HG02623 (cell line): ENCODE measurements at regions not wholly inside any gene's neighbourhood (a gene's known extent, or its start where the extent isn't known, plus 50 kb on each side); places are given as distances from the start of the nearest gene placed in this dataset.

Experiments used
- ATAC-seq: cut with Tn5 transposase; IDR thresholded peaks from one replicate; pipeline ENCODE4 v1.9.1; 2021; ENCODE audit warnings: moderate library complexity; ENCODE audit not compliant: unreplicated experiment

- ATAC-seq = no peak
Measured at GRCh38 chrX:94041881-94042280, 367.9 kb downstream of the FAM133A start.

- no peak for ATAC-seq
Measured at GRCh38 chrX:94045724-94046123, 371.7 kb downstream of the FAM133A start.

DNA sequence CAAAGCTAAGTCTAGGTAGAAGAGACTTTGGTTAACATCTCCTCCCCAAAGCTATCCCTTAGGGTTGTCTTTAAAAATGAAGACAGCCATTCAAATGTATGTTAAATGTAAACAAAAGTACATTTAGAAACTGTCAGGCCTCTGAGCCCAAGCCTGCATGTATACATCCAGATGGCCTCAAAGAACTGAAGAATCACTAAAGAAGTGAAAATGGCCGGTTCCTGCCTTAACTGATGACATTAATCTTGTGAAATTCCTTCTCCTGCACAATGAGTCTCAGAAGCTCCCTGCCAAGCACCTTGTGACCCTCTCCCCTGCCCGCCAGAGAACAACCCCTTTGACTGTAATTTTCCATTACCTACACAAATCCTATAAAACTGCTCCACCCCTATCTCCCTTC is 377.9 kb downstream of the FAM133A start:
- no peak for ATAC-seq

- ATAC-seq = no peak
Measured at GRCh38 chrX:94053575-94053974, 379.6 kb downstream of the FAM133A start.

GRCh38 chrX:94057385-94057784 is 383.4 kb downstream of the FAM133A start:
- ATAC-seq = no peak

- ATAC-seq = no peak
Measured at GRCh38 chrX:94058728-94059382, 384.8 kb downstream of the FAM133A start.

- no peak for ATAC-seq
Measured at GRCh38 chrX:94065091-94065490, 391.1 kb downstream of the FAM133A start.

DNA sequence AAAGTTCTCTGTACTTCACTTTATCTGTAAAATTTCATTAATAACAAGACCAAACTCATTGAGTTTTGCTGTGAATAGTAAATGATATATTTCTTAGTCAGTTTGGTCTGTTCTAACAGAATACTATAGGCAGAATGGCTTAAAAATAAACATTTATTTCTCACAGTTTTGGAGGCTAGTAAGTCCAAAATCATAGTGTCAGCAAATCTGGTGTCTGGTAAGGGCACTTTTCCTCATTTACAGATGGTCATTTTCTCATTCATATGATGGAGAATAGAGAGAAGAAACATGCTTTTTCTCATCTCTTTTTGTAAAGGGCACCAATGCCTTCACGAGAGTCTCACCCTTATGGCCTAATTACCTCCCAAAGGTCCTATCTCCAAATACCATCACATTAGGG is 415.1 kb downstream of the FAM133A start:
- no peak for ATAC-seq

GRCh38 chrX:94097868-94098267 is 423.9 kb downstream of the FAM133A start:
- no peak for ATAC-seq

DNA sequence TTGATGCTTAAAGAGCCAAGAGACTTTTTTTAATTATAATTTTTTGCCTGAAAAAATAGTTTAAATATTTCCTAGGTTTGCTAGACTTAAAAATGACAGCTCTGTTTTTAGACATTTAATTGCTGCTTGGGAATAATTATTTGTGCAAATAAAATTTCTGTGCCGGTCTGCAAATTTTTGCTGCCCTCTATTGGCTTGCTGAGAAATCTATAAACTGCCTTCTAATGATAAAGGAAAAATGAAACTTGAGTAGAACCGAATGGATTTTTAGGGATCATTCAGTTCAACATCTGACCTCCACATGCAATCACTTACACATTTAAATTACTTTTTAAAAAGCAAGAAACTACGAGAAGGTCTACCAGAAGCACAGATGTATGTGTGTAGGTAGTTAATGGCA is 434.0 kb downstream of the FAM133A start:
- no peak for ATAC-seq

- no peak for ATAC-seq
Measured at GRCh38 chrX:94114362-94114761, 440.4 kb downstream of the FAM133A start.

DNA sequence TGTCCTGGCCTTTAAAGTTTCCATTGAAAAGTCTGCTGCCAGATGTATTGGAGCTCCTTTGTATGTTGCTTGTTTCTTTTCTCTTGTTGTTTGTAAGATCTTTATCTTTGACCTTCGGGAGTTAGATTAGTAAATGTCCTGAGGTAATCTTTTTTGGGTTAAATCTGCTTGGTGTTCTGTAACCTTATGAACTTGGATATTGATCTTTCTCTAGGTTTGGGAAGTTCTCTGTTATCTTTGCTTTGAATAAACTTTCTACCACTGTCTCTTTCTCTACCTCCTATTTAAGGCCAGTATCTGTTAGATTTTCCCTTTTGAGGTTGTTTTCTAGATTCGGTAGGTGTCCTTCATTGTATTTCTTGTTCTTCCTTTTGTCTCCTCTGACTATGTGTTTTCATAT is 447.8 kb downstream of the FAM133A start:
- no peak for ATAC-seq

DNA sequence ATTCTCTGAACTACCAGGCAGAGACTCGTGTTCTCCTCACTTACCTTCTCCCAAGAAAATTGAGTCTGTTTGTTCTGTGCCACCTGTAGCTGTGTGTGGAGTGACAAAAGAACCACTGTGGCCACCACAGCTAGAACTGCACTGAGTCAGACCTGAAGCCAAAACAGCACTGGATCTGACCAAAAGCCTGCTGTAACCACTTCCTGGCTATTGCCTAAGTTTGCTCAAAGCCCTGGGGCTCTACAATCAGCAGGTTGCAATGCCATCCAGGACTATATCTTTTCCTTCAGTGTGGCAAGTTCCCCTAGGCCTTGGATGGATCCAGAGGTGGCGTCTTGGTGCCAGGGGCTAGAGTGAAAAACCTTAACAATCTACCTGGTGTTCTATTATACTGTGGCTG is 449.1 kb downstream of the FAM133A start:
- no peak for ATAC-seq

GRCh38 chrX:94162971-94163370 is 489.0 kb downstream of the FAM133A start:
- ATAC-seq = no peak

DNA sequence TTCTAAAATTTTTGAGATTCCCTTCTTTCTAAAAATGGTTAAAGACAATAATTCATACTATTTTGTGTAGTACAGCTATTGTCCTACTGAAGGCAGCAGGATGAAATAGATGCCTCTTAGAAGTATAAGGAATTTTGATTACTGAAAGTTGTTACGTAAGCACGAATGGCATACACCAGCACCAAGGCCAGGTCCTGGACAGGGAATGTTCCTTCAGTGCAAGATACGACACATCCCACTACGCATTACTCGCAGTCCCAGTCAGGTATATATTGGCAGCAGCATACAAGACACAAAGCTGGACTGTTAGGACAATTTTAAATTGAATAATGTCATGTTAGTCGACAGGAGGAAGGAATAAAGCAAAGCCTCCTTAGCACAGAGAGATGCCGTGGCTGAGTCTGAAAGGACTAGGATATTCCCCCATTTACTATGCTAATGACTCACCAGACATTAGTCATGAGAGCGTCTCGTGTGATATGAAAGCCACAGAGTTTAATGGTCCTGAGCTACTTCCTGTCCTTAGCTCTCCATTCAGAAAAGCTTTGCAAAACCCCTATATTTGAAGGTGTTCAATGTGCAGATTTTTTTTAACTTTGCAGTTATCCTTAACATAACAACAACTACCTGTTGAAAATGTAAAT is 504.3 kb downstream of the FAM133A start:
- ATAC-seq = no peak

- ATAC-seq = no peak
Measured at GRCh38 chrX:94204524-94204923, 530.5 kb downstream of the FAM133A start.

- ATAC-seq = no peak
Measured at GRCh38 chrX:94216738-94217137, 542.7 kb downstream of the FAM133A start.

DNA sequence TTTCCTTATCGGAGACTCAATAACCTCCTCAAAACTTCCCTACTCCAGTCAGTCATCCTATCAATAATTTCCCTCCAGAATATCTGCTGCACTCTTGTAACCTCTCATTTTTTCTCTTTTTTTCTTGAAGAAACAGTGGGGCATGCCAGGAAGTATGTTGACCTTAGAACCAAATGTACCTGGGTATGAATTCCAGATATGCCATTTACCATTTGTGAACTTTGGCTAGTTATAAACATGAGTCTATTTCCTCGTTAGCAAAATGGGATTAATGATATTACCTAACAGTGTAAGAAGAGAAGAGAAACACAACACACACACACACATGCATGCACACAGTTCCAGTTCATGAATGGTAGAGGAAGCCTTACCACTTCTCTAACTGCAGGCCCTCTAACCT is 578.2 kb downstream of the FAM133A start:
- no peak for ATAC-seq

DNA sequence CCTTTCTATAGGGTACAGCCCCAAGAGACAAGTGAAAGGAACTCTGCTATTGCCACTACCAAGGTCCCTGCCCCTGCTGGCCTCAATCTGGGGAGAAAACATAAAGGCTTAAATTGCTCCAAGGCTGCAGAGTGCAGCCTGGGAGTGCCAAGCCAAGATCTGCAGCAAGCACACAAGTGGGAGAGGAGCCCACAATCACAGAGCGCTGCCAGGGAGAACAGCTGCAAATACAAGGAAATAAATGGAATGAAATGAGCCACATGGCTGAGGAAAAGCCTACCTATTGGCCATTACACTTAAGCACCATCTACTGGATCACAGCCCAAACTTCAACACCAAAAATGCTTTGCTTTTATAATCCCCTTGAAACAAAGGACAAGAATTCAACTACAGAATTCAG is 582.4 kb downstream of the FAM133A start:
- no peak for ATAC-seq

DNA sequence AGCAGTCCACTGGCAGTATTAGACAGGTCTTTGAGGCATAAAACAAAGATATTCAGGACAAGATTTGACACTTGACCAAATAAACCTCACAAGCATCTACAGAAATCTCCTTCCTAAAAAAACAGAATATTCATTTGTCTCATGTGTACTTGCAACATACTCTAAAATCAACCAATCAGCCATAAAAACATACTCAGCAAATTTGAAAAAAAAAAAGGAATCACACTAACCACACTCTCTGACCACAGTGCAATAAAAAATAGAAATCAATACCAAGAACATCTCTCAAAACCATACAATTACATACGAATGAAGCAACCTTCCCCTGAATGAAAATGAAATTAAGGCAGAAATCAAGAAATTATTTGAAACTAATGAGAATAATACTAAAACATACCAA is 591.3 kb downstream of the FAM133A start:
- no peak for ATAC-seq

DNA sequence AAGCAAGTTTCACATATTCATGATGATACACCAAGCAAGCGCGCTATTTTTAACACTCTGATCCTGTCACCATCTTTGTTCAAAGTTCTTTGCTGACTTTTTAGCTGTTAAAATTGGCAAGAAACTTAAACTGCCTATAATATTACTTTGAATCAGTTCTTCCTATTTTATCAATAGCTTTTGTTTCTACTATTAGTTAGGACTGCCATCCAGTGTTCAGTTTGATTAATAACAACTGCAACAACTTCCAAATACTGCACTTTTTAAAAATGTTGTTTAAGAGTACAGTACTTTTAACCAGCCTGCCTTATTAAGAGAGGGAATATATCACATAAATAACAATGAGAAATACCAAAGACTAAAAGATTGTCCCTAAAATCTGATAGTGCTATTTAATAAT is 614.3 kb downstream of the FAM133A start:
- ATAC-seq = no peak

- no peak for ATAC-seq
Measured at GRCh38 chrX:94288972-94289371, 615.0 kb downstream of the FAM133A start.

DNA sequence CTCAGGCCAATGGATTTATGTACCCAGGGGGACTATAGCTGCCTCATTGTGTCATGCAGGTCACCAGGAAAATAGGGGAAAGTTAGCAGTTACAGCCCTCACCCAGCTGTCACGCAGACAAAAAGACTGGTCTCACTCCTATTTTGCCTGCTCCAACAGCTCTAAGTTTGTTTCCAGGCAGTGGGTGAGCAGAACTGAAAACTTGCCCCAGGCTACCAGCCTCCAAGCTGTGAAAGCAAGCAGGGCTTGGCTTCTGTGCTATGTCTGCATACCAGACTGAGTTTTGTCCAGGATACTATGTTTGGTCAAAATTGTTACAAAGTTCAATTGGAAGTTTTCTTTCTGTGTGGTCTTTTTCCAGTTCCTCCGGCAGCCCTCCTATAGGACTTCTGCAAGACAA is 628.4 kb downstream of the FAM133A start:
- no peak for ATAC-seq
